ENCODE measurements at regions not wholly inside any gene's neighbourhood (a gene's known extent, or its start where the extent isn't known, plus 50 kb on each side); places are given as distances from the start of the nearest gene placed in this dataset.

DNA sequence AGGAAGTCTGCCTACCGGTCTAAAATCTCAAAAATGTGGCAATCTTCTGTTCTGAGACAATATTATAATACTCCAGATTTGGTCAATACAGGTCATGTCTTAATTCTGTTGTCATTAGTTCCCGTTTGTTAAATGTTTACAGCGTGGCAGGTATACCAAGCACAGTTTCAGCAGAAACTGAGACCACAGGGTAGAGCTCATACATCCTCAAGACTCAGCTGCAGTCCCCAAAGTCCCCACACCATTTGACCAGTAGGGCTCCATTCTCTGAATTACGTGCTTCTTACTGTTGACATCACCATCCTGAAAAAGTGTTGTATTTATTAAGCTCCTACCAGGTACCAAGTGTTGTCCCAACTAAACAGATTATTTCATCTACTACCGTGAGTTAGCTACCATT lies 157.1 kb downstream of the MC4R start:
- TF ChIP-seq CTCF (IDR thresholded peaks at IDR 0.05; ENCODE audit: low read depth, low read length) = no peak
- TF ChIP-seq EZH2phosphoT487 (IDR thresholded peaks at IDR 0.05; ENCODE audit: low read depth) = no peak

Measured in OCI-LY3 (cell line).